WERI-Rb-1 (cell line): ENCODE measurements at regions not wholly inside any gene's neighbourhood (a gene's known extent, or its start where the extent isn't known, plus 50 kb on each side); places are given as distances from the start of the nearest gene placed in this dataset.

Source experiments
- DNase-seq: peaks from one replicate; pipeline ENCODE4 v3.0.0-alpha.2; 2020
- H3K27ac ChIP-seq: fragments of 250-450 bp; sonication (Bioruptor Pico); 2 replicates; pipeline ENCODE4 v1.5.1; 2020; ENCODE audit warnings: mild to moderate bottlenecking, moderate library complexity
- H3K27me3 ChIP-seq: fragments of 250-450 bp; sonication (Bioruptor Pico); 2 replicates; pipeline ENCODE4 v1.5.1; 2021; ENCODE audit warnings: mild to moderate bottlenecking, low read depth, moderate library complexity; ENCODE audit not compliant: insufficient read depth, severe bottlenecking
- H3K36me3 ChIP-seq: fragments of 250-450 bp; sonication (Bioruptor Pico); 2 replicates; pipeline ENCODE4 v1.5.1; 2020; ENCODE audit warnings: mild to moderate bottlenecking, moderate library complexity
- H3K4me3 ChIP-seq: 2 replicates; pipeline ENCODE4 v1.5.1; 2011; ENCODE audit warnings: low read depth, mild to moderate bottlenecking, control low read depth, low read length
- H3K9me3 ChIP-seq: fragments of 250-450 bp; sonication (Bioruptor Pico); 2 replicates; pipeline ENCODE4 v1.5.1; 2021; ENCODE audit warnings: mild to moderate bottlenecking, moderate library complexity; ENCODE audit not compliant: severe bottlenecking
- TF ChIP-seq, protein P1 (sequence below): IDR thresholded peaks from 2 replicates; pipeline ENCODE4 v1.5.1; 2011; ENCODE audit warnings: low read depth, mild to moderate bottlenecking, control low read depth, inconsistent platforms, low read length

DNA sequence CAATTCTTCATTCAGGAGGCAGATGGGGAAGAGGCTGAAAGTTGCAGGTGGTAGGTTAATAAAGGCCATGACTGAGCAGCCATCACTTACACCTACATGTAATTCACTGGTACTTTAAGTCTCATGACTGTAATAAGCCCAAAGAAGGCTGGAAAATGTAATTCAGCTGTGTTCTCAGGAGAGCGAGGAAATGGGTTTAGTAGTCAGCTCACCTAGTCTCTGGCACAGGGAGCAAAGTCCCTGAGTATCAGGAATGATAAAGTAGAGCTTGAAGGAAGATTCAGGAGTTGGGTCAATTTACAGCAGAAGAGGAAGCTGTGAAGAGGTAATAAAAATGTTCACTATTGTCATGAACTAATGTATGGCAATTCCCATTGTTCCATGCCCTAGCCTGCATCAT is 393.4 kb upstream of the KAZN start:
- DNase-seq: no peak
- no peaks in the 10 kb centered on the region for H3K9me3 ChIP-seq
- H3K27me3 ChIP-seq: no peaks in the 10 kb centered on the region
- TF ChIP-seq, protein P1, sequence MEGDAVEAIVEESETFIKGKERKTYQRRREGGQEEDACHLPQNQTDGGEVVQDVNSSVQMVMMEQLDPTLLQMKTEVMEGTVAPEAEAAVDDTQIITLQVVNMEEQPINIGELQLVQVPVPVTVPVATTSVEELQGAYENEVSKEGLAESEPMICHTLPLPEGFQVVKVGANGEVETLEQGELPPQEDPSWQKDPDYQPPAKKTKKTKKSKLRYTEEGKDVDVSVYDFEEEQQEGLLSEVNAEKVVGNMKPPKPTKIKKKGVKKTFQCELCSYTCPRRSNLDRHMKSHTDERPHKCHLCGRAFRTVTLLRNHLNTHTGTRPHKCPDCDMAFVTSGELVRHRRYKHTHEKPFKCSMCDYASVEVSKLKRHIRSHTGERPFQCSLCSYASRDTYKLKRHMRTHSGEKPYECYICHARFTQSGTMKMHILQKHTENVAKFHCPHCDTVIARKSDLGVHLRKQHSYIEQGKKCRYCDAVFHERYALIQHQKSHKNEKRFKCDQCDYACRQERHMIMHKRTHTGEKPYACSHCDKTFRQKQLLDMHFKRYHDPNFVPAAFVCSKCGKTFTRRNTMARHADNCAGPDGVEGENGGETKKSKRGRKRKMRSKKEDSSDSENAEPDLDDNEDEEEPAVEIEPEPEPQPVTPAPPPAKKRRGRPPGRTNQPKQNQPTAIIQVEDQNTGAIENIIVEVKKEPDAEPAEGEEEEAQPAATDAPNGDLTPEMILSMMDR: no peak
- no peak overlapping the region for H3K4me3 ChIP-seq
- H3K27ac ChIP-seq: no peak overlapping the region
- H3K36me3 ChIP-seq: no peaks in the 10 kb centered on the region

DNA sequence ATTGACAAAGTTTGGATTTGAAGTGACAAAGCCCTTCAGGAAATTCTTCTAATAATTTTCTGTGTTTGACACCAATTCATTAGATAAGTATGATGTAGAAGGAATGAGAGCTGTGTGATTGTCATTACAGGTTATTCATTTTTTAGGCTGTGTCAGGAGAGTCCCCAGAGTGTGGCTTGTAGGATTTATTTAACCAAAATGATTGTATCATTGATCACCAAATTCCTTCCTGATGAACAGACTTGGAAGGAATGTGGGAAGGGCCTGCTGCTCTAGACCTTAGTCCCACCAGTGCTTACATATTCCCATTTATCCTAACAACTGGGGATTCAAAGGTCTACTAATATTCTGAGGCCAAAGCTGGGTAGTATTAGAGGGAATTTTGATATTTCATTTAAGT is 383.3 kb upstream of the KAZN start:
- Histone ChIP-seq H3K27me3 (no peaks in the 10 kb centered on the region), H3K27ac (no peak overlapping the region), H3K4me3 (no peak overlapping the region), H3K9me3 (peaks cover 9% of the 10 kb centered on the region), H3K36me3 (no peaks in the 10 kb centered on the region)
- no peak for DNase-seq
- TF ChIP-seq, protein P1: no peak

DNA sequence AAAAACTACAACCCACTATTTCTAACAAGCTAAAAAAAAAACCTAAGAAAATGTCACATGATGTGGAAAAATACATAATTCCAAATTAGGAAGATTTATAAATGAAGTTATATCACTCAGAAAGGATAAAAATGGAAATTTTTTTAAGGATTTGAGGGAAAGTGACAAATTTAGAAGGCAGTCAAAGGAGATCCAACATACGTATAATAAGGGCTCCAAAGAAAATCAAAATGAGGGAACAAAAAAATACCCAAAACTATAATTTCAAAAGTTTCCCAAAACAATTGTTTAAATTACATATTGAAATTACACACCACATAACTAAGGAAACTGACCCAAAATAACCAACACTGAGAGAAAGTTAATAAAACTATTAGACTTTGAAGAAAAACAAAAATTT is 381.1 kb upstream of the KAZN start:
- DNase-seq: no peak
- peaks cover 9% of the 10 kb centered on the region for H3K9me3 ChIP-seq

DNA sequence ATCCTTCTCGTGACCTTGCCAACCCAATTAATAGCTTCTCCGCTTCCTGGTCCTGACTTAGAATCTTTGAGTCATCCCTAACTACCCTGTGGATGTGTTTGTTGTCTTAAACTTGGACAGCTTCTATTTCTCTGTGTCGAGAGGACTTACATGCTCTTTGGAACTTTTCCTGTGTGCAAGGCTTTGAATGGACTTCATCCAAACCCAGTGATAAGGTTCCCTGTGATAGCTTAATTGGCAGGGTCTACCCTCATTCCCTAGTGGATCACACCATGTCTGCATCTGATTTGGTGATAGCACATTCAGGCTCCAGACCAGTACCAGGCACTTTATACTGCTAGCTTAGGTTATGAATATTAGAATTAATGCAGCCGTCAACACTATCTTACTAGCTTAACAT is 378.2 kb upstream of the KAZN start:
- TF ChIP-seq, protein P1: no peak
- H3K27me3 ChIP-seq: no peaks in the 10 kb centered on the region
- H3K36me3 ChIP-seq: no peaks in the 10 kb centered on the region
- no peak for DNase-seq
- H3K4me3 ChIP-seq: no peak overlapping the region
- H3K9me3 ChIP-seq: peaks cover 9% of the 10 kb centered on the region
- no peak overlapping the region for H3K27ac ChIP-seq

More for the DNA sequence above, 381.1 kb upstream of the KAZN start:
- Histone ChIP-seq H3K4me3 (no peak overlapping the region), H3K36me3 (no peaks in the 10 kb centered on the region), H3K27ac (no peak overlapping the region), H3K27me3 (no peaks in the 10 kb centered on the region)
- TF ChIP-seq, protein P1: no peak

DNA sequence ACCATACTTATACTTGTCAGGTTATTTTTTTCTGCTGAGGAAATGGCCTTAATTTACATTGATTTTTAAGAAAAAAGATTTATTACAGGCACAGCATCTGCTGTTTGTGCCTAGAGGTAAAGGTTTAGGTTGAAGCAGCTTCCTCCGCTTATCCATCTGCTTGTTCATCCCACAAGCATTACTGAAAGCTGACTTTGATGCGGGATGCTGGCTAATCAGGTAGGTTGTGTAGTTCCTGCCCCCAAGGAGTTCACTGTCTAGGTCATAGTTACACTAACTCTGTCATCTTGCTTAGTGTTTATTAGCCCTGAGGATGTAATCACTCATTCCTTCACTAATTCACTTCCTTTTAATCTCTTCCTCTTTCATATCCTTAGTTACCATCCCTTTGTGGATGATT is 377.7 kb upstream of the KAZN start:
- peak; percentile 56 for DNase-seq
- TF ChIP-seq, protein P1: no peak
- no peak overlapping the region for H3K4me3 ChIP-seq
- H3K36me3 ChIP-seq: no peaks in the 10 kb centered on the region
- no peaks in the 10 kb centered on the region for H3K27me3 ChIP-seq
- H3K27ac ChIP-seq: no peak overlapping the region
- H3K9me3 ChIP-seq: peaks cover 9% of the 10 kb centered on the region

DNA sequence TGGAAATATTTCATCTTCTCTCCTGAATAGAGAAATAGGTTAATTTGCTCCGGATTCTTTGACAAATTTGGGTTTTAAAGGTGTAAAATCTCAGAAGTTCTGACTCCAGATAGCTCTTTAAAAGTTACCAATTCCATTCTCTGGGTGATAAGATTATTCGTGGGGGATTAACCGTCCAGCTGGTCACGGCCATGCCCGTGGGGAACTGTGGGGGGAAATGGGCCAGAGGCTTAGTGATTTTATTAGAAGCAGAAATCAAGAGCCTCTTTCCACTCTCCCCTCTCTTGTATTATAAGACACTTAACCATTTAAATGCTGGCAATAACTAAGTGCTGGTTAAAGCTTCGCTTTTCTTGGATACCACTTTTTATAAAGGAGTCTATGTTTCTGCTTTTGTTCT is 376.4 kb upstream of the KAZN start:
- Histone ChIP-seq H3K27ac (no peak overlapping the region), H3K36me3 (no peaks in the 10 kb centered on the region), H3K27me3 (no peaks in the 10 kb centered on the region), H3K4me3 (no peak overlapping the region), H3K9me3 (peaks cover 3% of the 10 kb centered on the region)
- DNase-seq: peak; percentile 62
- TF ChIP-seq, protein P1: no peak
